ENCODE measurements at regions not wholly inside any gene's neighbourhood (a gene's known extent, or its start where the extent isn't known, plus 50 kb on each side); places are given as distances from the start of the nearest gene placed in this dataset.

GRCh38 chr20:12573442-12573841 lies 435.3 kb upstream of the SPTLC3 start:
- TF ChIP-seq CTCF (IDR thresholded peaks at IDR 0.05) (no peak), POLR2AphosphoS5 (IDR thresholded peaks at IDR 0.05) (no peak)
